Keratinocyte (primary cell): ENCODE measurements at regions not wholly inside any gene's neighbourhood (a gene's known extent, or its start where the extent isn't known, plus 50 kb on each side); places are given as distances from the start of the nearest gene placed in this dataset.

ENCODE experiments used
- DNase-seq: peaks from one replicate; pipeline ENCODE4 v3.0.0-alpha.2; 2011; ENCODE audit warnings: low read depth, missing footprints, low spot score
- FAIRE-seq: peaks from 2 replicates; lab custom pipeline; 2011; peaks lifted over from hg19 to GRCh38; lab: Jason Lieb, UNC
- H2AFZ ChIP-seq: 2 replicates; pipeline ENCODE4 v1.6.0; 2012; ENCODE audit warnings: low read length, control low read depth, inconsistent platforms; ENCODE audit not compliant: control insufficient read depth
- H3K27ac ChIP-seq: 2 replicates; pipeline ENCODE4 v1.5.1; 2011; ENCODE audit warnings: low read length; ENCODE audit not compliant: control insufficient read depth, insufficient read depth
- H3K27me3 ChIP-seq: 3 replicates; pipeline ENCODE4 v1.6.0; 2011; ENCODE audit warnings: low read length; ENCODE audit not compliant: control insufficient read depth, insufficient read depth; ENCODE audit errors: extremely low read depth
- H3K36me3 ChIP-seq, 2 experiments: 2 replicates in 1 of 2; 3 replicates in 1 of 2; pipeline ENCODE4 v1.5.1; 2011; ENCODE audit warnings: low read length in 2 of 2, mild to moderate bottlenecking in 1 of 2; ENCODE audit not compliant: control insufficient read depth in 2 of 2, insufficient read depth in 2 of 2; ENCODE audit errors: extremely low read depth in 1 of 2
- H3K4me1 ChIP-seq: 3 replicates; pipeline ENCODE4 v1.5.1; 2011; ENCODE audit warnings: low read length; ENCODE audit not compliant: control insufficient read depth, insufficient read depth; ENCODE audit errors: extremely low read depth
- H3K4me2 ChIP-seq: 3 replicates; pipeline ENCODE4 v1.6.0; 2011; ENCODE audit warnings: low read depth, low read length; ENCODE audit not compliant: control insufficient read depth, insufficient read depth; ENCODE audit errors: extremely low read depth
- H3K4me3 ChIP-seq, 3 experiments: fragments of 200-600 bp in 1 of 3; sonication (generic) in 1 of 3; 2 replicates in 2 of 3; 3 replicates in 1 of 3; pipeline ENCODE4 v1.5.1; 2011 to 2016; ENCODE audit warnings: low read length in 3 of 3, mild to moderate bottlenecking in 3 of 3, control low read depth in 2 of 3, inconsistent platforms in 1 of 3, low read depth in 1 of 3, mixed read lengths in 1 of 3, mixed run types in 1 of 3, moderate library complexity in 1 of 3; ENCODE audit not compliant: control insufficient read depth in 2 of 3, insufficient read depth in 2 of 3; ENCODE audit errors: extremely low read depth in 1 of 3
- H3K79me2 ChIP-seq: 2 replicates; pipeline ENCODE4 v1.6.0; 2012; ENCODE audit warnings: low read length; ENCODE audit not compliant: control insufficient read depth, insufficient read depth
- H3K9ac ChIP-seq: 3 replicates; pipeline ENCODE4 v1.6.0; 2011; ENCODE audit warnings: low read length; ENCODE audit not compliant: control insufficient read depth, insufficient read depth; ENCODE audit errors: extremely low read depth
- H3K9me1 ChIP-seq: 3 replicates; pipeline ENCODE4 v1.6.0; 2011; ENCODE audit warnings: low read length; ENCODE audit not compliant: control insufficient read depth, insufficient read depth; ENCODE audit errors: extremely low read depth
- H3K9me3 ChIP-seq: 2 replicates; pipeline ENCODE4 v1.5.1; 2012; ENCODE audit warnings: low read depth, low read length; ENCODE audit not compliant: control insufficient read depth
- H4K20me1 ChIP-seq: 3 replicates; pipeline ENCODE4 v1.6.0; 2011; ENCODE audit warnings: low read length; ENCODE audit not compliant: control insufficient read depth, insufficient read depth; ENCODE audit errors: extremely low read depth
- EZH2 ChIP-seq: IDR thresholded peaks from one replicate; pipeline ENCODE4 v1.6.1; 2012; ENCODE audit warnings: inconsistent platforms, mild to moderate bottlenecking, low read length, moderate library complexity
- dilution Hi-C: fragments of 300-500 bp; cut with MboI; formaldehyde crosslinking; loops from one replicate; pipeline ENCODE4 v1.7.0; 2020; ENCODE audit warnings: low sequenced_read_pairs; ENCODE audit not compliant: extremely low pct_ligation_motif_present
- small RNA-seq, 3 experiments: library from RNA; depleted of rRNA; stranded (forward); fragments of <200 nt; gene quantifications; one replicate each; pipeline ENCODE3, GENCODE V24; 2012; ENCODE audit warnings: low read depth in 3 of 3, low replicate concordance in 1 of 3; ENCODE audit not compliant: insufficient read length in 3 of 3
- TF ChIP-seq, protein P1 (sequence below), 3 experiments: IDR thresholded peaks in 1 of 3; conservative IDR thresholded peaks in 1 of 3; optimal IDR thresholded peaks in 1 of 3; 2 replicates in 2 of 3; 3 replicates in 1 of 3; pipeline versions ENCODE3 to v1.5.1; 2011; ENCODE audit warnings: low read length in 3 of 3, mild to moderate bottlenecking in 3 of 3, moderate library complexity in 2 of 3, control low read depth in 1 of 3, inconsistent platforms in 1 of 3; ENCODE audit not compliant: insufficient read depth in 2 of 3; ENCODE audit errors: extremely low read depth in 1 of 3

GRCh38 chr4:115171220-115171619 lies 57.8 kb upstream of the NDST4 start:
- H3K27ac ChIP-seq: no peak overlapping the region
- no peak overlapping the region for H3K4me2 ChIP-seq
- H3K4me3 ChIP-seq: no peak overlapping the region
- dilution Hi-C loops: no loop called here
- no peaks in the 10 kb centered on the region for H3K4me1 ChIP-seq
- no peak for TF ChIP-seq EZH2
- TF ChIP-seq, protein P1, sequence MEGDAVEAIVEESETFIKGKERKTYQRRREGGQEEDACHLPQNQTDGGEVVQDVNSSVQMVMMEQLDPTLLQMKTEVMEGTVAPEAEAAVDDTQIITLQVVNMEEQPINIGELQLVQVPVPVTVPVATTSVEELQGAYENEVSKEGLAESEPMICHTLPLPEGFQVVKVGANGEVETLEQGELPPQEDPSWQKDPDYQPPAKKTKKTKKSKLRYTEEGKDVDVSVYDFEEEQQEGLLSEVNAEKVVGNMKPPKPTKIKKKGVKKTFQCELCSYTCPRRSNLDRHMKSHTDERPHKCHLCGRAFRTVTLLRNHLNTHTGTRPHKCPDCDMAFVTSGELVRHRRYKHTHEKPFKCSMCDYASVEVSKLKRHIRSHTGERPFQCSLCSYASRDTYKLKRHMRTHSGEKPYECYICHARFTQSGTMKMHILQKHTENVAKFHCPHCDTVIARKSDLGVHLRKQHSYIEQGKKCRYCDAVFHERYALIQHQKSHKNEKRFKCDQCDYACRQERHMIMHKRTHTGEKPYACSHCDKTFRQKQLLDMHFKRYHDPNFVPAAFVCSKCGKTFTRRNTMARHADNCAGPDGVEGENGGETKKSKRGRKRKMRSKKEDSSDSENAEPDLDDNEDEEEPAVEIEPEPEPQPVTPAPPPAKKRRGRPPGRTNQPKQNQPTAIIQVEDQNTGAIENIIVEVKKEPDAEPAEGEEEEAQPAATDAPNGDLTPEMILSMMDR (optimal IDR thresholded peaks at IDR 0.05 in 1 of 3, IDR thresholded peaks at IDR 0.05 in 1 of 3, conservative IDR thresholded peaks at IDR 0.05 in 1 of 3; ENCODE audit: extremely low read depth in 1 of 3, insufficient read depth in 2 of 3, low read length in 3 of 3): no peak
- no peaks in the 10 kb centered on the region for H3K79me2 ChIP-seq
- no peaks in the 10 kb centered on the region for H4K20me1 ChIP-seq
- FAIRE-seq (no peak), DNase-seq (no peak)
- no peaks in the 10 kb centered on the region for H3K9me3 ChIP-seq
- no peak overlapping the region for H2AFZ ChIP-seq
- H3K9ac ChIP-seq: no peak overlapping the region
- H3K27me3 ChIP-seq: no peaks in the 10 kb centered on the region
- H3K9me1 ChIP-seq: no peaks in the 10 kb centered on the region
- no peaks in the 10 kb centered on the region for H3K36me3 ChIP-seq

GRCh38 chr4:115165503-115165902 lies 52.1 kb upstream of the NDST4 start:
- H3K9ac ChIP-seq: no peak overlapping the region
- no peaks in the 10 kb centered on the region for H3K27me3 ChIP-seq
- no peak for FAIRE-seq
- dilution Hi-C loops: no loop called here
- no peaks in the 10 kb centered on the region for H3K9me1 ChIP-seq
- H3K27ac ChIP-seq: no peak overlapping the region
- no peaks in the 10 kb centered on the region for H4K20me1 ChIP-seq
- no peaks in the 10 kb centered on the region for H3K4me1 ChIP-seq
- H3K36me3 ChIP-seq: no peaks in the 10 kb centered on the region
- no peak overlapping the region for H2AFZ ChIP-seq
- DNase-seq: no peak
- no peak overlapping the region for H3K4me3 ChIP-seq
- no peaks in the 10 kb centered on the region for H3K79me2 ChIP-seq
- H3K9me3 ChIP-seq: no peaks in the 10 kb centered on the region
- TF ChIP-seq EZH2: no peak
- TF ChIP-seq, protein P1 (optimal IDR thresholded peaks at IDR 0.05 in 1 of 3, IDR thresholded peaks at IDR 0.05 in 1 of 3, conservative IDR thresholded peaks at IDR 0.05 in 1 of 3; ENCODE audit: extremely low read depth in 1 of 3, insufficient read depth in 2 of 3, low read length in 3 of 3): no peak
- no peak overlapping the region for H3K4me2 ChIP-seq

Small RNA genes in the stretch of these regions (small RNA-seq; reads per million reads assigned to genes)
- gene RNU6-119P: 0 reads per million in 3 experiments
